Limb (tissue), 2 donors: ENCODE measurements at regions not wholly inside any gene's neighbourhood (a gene's known extent, or its start where the extent isn't known, plus 50 kb on each side); places are given as distances from the start of the nearest gene placed in this dataset.
"Not testable (repeated sequence)": the region's sequence is repeated elsewhere in the genome, so short reads cannot be mapped to it uniquely, and the experiment has no call there.

Experiments
- DNase-seq, 2 donors: peaks; one replicate each; pipeline ENCODE4 v3.0.0-alpha.2; 2016; ENCODE audit errors: extremely low spot score in 2 of 2

DNA sequence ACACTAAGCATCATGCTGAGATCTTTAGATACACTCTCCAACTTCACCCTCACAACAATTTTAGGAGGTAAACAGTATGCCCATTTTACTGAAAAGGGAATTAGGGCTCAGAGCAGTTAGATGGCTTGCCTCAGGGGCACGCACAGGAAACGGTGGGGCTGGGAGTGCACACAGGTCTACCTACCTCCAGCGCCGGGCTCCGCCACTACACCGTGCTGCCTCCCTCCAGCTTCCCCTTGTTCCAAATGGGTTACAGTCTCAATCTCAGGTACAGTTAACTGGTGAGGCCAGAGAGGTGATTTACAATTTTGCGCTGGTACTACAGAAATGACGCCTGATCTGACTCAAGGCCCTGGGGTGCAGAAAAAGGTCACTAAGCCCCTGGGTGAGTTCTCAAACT lies 142.0 kb downstream of the NOC3L start:
- no peak for DNase-seq

DNA sequence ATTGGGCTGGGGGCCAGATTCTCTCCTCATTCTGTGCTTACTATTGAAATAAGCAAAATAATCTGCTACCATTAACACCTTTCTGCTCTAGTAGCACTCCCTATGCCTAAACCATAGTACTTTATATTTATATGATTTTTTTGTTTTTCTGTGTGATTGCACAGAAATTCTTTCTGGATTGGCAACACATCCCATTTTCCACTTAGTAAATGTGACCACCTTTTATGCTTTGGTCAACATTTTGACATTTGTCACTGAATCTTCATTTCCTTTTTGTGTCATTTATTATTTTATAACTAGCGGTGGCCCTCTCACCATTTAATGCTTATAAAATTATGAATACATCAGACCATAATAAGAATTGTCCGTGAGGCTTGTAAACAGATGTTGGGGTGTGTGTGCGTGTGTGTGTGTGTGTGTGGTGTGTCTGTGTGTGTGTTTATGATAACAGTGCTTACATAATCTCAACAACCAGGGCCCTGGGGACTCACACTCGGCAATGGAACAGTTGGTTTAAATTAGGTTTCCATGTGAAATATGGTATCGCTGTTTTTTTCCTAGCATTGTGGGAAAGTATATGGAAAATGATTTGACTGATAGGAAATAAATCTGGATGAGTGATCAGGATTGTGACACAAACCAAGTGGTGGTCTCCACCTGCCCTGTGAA lies 138.9 kb downstream of the NOC3L start:
- no peak for DNase-seq

DNA sequence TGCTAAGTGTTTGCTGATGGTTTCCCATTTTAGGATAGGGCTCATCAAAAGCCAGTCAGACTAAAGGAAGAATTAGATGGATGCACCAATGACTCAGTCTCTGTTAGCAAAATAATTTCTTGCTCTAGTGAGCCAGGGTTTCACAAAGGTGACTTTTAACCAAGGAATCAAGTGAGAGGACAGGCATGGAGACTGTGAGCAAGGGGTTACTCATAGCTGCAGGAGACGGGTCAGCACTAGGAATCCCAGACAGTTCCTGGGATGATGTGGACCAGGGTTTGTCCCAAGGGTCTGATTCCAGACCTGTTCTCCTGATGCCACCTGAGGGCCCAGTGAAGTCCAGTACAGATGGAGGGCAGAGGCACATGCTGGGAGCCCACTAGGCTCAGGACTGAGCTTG lies 138.1 kb downstream of the NOC3L start:
- no peak for DNase-seq

DNA sequence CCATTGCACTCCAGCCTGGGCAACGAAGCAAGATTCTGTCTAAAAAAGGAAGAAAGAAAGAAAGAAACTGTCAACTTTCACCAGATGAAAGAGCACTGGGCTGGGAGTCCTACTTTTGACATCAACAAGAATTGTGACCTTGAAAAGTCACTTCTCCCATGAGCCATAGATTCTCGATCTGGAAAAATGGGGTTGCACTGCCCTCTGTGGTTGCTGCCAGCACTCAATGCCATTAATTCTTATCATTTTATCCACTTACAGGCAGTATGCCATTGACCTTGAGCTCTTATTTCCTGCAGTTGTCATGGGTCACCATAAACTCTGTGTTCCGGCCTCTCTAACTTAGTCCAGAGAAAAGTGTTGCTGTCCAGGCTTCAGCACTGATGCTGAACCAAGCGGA lies 137.2 kb downstream of the NOC3L start:
- no peak for DNase-seq

DNA sequence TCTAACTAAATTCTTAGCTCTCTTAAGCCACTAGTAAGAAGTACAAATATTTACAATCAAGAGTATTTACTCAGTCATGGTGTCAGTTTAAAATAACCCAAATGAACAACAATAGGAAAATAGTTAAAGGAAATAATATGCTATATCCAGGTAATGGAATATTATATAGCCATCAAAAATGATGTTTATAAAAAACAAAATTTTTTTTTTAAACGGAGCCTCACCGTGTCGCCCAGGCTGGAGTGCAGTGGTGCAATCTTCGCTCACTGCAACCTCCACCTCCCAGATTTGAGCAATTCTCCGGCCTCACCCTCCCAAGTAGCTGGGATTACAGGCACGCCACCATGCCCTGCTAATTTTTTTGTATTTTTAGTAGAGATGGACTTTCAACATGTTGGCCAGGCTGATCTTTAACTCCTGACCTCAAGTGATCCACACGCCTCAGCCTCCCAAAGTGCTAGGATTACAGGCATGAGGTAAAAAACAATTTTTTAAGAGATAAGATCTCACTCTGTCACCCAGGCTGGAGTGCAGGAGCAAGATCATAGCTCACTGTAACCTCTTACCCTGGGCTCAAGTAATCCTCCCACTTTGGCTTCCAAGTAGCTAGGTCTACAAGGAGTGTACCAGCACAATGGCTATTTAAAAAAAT lies 132.5 kb downstream of the NOC3L start:
- no peak for DNase-seq

DNA sequence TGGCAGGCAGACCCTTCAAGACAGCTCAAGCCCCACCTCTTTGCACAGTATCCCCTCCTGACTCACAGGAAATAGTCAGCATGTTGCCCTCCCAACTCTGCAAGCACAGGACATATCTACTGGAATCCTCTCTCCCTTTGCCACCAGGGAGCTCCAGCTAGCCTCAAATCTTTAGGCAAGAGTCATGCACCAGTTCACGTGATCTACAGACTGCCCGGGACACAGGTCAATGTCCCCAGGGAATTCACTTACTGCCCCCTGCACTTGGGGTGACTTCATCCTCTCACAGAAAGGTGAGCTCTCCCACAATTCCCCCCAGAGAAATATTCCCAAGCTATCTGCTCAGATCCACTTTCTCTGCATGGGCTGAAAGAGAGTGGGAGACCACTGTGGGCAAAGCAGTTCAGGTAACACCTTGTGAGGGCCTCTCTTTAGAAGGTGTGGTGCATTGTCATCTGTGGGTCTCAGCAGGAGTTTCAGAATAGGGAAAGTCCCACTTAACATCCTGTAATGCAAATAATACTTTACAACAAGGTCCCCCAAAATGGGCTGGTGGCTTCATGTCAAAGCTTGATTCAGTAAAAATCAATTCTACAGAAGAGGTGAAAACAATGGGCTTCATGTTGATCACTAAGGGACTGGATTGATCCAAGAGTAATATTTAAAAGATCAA lies 129.9 kb downstream of the NOC3L start:
- no peak for DNase-seq

DNA sequence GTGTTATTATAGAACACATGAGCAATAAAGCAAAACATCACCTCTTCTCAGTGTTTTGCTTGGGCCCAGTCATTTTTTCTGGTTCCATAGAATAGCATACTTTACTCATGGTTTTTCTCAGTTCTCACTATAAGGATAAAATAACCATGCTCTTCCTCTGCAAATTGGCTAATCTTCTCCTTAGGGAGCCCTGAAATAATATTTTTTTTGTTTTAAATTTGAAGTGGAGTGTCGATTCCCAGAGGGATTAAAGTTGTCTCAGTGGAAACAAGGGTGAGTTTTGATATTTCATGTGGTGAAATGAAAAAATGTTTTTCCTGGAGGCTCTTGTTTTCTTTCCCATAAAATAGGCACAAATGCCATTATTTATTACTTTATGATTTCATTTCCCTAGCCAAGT lies 127.3 kb downstream of the NOC3L start:
- no peak for DNase-seq

DNA sequence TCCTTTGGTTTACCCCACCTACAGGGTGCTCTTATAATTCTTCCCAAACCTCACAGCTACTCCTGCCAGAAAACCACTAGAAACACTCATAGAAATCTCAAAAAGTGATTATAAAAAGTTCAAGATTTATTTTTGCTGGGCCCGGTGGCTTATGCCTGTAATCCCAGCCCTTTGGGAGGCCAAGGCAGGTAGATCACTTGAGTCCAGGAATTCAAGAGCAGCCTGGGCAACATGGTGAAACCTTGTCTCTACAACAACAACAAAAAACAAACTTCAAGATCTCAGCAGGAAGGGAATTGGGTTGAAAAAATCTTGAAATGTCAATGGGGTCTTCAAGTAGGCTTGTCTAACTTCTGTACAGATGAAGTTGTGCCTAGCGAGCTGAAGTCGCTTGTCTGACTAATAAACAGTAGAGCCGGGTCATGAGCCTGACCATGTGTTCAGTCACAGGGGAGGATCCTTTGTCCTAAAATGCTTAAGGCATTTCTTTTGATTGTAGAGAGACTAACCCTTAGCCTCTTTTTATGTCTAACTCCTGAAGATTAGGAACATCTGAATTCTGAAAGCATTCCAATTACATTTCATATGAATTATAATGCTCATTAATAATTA lies 124.6 kb downstream of the NOC3L start:
- DNase-seq = no peak

DNA sequence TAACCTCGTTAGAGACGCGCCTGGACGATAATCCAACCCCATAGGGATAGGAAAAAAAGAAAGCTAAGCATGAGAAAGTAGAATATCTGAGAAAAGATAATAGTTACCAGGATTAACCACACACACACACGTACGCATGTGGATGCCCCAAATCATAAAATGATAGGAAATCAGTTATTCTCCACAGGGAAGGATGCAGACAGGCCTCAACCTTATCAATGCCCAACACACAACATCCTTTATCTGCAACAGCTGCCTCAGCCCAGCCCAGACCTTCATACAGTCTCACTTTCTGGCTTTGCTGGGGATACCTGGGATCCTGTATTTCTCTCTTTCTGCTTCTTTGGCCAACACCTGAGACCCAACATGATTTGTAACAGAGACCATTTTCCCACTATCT lies 123.0 kb downstream of the NOC3L start:
- DNase-seq = no peak

DNA sequence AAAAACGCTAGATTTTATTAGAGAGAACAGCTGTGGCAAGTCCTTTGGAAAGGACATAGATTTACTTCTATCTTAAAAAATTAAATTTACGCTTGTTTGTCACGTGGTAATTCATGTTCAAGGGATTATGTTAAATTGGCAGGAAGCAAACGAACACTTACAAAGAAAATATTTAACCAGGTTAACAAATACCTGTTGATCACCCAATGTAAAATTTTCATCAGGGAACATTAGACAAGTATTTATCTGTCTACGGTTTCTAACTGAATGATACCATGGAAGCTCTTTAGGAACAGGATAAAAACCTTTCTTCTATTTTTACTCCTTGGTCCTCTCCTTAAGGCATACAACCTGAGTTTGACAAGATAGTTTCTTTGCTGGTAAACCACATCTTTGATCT lies 122.2 kb downstream of the NOC3L start:
- no peak for DNase-seq

DNA sequence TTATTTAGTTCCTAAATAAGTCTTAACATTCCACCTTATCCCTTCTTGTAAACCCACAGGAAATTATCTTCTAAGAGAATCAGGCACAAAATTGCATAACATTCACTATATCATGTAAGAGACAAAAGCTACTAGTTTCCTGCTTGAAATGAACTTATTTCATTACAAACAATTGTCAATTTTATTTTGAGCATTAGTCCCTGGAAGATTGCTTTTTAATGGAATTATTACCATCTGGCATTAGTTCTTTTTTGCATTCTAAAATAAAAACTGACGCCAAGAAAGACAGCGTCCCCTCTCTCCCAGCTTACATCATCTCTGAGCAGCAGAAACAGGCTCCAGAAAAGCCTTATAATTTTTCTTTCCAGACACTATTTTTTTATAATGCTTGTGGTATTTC lies 121.8 kb downstream of the NOC3L start:
- DNase-seq = peak in 1 of 2 donors; percentile 26

DNA sequence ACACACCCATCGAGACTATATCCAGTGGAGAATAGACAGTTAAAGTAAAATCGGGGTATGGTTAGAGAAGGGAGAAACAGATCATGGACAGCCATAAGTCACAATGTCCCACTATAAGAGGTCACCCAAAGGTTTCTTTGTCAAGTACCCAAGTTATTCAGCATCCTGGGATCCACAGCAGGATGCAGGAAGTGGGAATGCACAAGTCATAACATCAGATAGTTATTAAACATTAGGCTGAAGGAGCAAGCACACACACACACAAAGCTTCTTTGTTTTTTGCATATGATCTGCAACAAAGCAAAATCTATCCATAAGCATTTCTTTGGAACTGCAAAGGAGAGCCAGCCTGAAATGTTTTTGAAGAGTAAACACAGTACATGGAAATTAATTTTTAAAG lies 111.6 kb downstream of the NOC3L start:
- no peak for DNase-seq

DNA sequence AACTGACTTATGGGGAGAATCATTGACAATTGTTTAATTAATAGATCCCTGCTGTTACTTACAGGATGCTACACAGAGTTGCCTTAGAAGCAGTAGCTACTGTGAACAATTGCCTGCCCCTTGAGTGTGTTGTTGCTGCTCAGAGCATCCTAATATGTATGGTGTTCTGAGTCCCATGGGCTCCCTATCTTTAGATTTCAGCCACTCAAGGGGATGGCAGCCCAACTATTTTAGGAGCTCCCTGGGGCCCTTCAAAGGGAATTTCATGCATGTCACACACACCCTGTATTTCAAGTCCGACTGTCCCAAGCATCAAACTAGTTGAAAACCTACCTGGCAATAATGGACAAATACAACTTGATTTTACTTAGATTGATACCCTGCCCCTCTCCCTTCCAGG lies 111.2 kb downstream of the NOC3L start:
- no peak for DNase-seq

DNA sequence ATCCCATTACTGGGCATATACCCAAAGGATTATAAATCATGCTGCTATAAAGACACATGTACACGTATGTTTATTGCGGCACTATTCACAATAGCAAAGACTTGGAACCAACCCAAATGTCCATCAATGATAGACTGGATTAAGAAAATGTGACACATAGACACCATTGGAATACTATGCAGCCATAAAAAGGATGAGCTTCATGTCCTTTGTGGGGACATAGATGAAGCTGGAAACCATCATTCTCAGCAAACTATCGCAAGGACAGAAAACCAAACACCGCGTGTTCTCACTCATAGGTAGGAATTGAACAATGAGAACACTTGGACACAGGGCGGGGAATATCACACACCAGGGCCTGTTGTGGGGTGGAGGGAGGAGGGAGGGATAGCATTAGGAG lies 105.3 kb downstream of the NOC3L start:
- DNase-seq = not testable (repeated sequence)

DNA sequence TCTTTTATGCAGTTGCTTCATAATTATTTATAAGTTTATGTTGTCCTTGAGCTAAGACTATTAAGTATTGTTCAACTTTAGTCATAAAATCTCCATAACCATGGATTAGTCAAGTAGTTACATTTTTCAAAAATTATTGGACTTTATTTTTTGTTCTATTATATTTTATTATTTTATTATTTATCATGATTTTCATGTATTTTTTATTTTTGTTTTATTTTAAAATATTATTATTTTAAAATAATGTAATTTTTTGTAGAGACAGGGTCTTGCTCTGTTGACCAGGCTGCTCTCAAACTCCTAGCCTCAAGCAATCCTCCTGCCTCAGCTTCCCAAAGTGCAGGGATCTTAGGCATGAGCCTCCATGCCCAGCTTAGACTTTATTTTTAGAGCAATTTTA lies 102.3 kb downstream of the NOC3L start:
- DNase-seq = no peak

DNA sequence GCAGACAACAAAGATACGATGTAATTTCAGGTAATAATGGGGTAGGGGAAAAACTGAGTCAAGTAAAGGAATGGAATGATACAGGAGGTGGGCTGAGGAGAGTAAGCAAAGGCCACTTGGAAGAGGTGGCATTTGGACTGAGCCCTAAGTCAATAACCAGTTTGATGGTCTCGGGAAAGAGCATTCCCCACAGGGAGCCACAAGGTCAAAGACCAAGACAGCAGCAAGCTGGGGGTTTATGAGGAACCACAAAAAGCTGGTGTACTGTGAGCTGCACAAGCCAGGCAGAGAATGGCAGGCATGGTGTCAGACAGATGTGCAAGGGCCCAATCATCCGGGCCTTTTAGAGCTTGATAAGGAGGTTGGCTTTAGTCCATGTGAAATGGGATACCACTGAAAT lies 98.7 kb downstream of the NOC3L start:
- DNase-seq = no peak

DNA sequence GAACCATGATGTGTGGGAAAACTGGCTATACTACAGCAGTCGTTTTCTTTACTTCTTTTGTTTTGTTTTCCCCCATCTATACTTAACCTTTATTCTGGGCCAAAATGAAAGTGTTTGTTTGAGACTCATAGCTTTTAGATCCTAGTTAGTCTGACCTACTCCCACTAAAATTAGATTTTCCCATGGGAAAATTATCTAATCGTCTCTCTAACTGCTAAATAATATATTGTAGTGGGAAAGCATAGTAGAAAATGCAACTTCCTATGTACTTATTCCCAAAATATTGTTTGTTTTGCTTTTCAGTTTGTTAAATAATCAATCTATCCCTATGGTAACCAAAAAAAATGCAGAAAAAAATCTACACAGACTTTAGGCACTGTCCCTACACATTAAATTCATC lies 96.6 kb downstream of the NOC3L start:
- no peak for DNase-seq

DNA sequence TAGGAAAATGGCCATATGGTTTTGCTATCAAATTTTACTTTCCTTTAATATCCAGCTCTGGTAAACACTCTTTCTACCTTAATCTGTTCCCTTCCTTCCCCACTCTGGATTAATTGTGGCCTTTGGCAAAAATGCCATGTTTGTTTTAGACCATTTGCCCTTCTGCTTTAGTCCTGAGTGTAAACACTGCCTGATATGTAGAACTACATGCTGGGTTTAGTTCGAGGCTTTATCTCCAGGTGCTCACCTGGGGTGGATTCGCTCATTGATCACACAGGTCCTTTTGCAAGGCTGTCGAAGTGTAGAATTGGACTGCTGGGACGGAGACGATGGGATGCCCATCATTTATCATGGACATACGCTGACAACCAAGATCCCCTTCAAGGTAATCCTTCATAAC lies 94.1 kb downstream of the NOC3L start:
- no peak for DNase-seq

DNA sequence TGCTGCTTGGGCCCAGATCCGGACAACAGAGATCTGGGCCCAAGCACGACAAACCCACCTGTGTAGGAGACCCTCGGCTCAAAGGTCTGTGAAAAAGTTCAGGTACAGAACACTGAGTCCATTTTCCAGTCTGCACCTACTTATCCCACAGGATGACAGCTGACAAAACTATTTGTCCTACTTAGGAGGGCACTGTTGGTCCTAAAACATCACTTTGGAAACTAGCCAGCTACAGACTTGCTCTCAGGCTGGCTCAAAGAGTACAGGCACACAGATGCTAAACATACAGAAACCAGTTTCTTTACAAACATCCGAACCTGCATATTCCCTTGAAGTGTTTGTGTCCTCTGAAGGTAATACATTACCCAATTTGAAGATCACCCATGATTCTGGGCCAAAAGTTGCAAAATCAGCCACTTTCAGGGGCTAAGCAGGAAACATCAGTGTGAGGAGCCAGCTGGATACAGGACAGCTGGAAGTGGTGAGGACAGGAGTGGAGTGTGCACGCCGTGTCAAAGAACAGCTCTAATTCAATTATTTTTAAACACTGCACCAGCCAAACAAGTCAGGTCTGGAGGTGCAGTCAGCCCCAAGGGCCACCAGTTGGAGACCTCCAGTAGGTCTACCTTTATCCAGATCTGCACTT lies 88.5 kb downstream of the NOC3L start:
- DNase-seq = peak in 1 of 2 donors; percentile 36

DNA sequence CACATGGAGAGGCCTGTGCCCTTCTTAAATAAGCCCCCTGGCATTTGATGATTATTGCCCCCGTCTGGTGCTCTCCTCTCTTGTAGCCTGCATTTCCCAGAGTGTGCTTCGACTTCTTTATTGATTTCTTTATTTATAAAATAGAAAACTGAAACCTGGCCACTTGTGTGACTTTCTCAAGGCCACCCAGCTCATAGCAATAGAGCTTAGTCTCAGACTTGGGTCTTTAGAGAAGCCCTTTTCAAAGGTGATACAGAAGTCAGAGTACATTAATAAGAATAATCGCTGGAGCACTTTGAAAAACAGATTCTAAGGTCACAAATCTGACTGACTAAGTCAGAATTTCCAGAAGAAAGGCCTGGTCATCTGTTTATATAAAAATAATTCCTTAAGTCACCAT lies 86.6 kb downstream of the NOC3L start:
- DNase-seq = no peak

DNA sequence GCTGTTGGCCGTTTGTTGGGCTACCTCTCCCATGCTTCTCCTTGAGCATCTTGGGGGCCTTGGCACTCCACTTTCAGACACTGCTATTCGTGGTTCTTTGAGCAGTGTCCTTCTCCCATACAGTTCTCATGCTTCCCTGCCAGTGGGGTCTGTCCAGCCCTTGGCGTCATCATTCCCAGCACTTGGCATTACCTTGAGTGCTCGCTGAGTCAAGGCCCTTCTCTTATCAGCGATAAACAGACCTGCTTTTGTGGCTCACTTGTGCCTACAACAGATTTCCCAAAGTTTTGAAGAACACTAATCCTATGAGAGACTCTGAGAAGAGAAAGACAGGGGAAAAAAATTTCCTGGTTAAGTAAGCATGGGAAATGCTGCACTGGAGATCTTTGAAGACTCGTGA lies 85.3 kb downstream of the NOC3L start:
- DNase-seq = no peak
